LNCAP (cell line): ENCODE measurements at regions not wholly inside any gene's neighbourhood (a gene's known extent, or its start where the extent isn't known, plus 50 kb on each side); places are given as distances from the start of the nearest gene placed in this dataset.

Source experiments
- TF ChIP-seq, protein P1 (sequence below): fragments of 450-650 bp; IDR thresholded peaks from 2 replicates; pipeline ENCODE4 v1.5.1; 2017; ENCODE audit warnings: mild to moderate bottlenecking

DNA sequence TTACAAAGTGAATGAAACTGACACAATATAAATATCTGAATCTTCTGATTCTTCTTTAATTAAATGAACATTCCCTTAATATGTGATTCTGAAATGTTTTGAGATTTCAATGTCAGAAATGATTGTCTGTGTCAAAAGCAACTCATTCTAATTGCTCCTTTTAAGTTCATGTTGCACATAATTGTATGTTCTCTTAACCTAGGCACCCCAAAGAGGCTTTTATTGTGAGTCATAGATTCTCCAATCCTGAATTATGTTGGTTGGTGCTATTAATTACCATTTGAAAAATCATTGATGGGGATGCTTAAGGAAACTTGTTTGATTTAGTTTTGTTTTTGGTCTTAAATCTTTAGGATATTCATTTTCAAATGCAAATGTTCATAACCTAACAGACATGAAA, 829.7 kb upstream of the CITED2 start:
- TF ChIP-seq, protein P1, sequence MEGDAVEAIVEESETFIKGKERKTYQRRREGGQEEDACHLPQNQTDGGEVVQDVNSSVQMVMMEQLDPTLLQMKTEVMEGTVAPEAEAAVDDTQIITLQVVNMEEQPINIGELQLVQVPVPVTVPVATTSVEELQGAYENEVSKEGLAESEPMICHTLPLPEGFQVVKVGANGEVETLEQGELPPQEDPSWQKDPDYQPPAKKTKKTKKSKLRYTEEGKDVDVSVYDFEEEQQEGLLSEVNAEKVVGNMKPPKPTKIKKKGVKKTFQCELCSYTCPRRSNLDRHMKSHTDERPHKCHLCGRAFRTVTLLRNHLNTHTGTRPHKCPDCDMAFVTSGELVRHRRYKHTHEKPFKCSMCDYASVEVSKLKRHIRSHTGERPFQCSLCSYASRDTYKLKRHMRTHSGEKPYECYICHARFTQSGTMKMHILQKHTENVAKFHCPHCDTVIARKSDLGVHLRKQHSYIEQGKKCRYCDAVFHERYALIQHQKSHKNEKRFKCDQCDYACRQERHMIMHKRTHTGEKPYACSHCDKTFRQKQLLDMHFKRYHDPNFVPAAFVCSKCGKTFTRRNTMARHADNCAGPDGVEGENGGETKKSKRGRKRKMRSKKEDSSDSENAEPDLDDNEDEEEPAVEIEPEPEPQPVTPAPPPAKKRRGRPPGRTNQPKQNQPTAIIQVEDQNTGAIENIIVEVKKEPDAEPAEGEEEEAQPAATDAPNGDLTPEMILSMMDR, result no peak

DNA sequence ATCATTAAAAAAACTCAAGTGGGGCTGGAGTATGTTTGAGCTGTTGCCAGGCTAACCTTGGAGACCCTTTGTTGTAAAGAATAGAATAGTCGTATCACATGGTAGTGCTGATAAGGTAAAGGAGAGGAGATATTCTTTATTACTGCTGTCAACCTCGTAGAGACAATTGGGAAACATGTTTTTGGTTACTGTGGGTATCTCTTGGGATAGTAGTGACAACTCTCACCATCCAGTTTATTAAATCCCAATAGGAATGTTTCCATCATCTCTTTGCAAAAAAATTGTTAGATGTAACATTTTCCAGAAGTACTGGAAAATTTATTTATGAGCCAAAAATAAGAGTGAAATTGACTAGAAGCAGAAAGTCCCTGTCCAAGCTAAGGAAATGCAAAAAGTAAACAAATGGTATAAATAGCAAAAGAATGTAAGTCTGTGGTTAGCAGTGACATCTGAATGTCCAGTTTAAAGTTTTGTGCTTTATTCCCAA, 829.3 kb upstream of the CITED2 start:
- TF ChIP-seq, protein P1, result no peak

DNA sequence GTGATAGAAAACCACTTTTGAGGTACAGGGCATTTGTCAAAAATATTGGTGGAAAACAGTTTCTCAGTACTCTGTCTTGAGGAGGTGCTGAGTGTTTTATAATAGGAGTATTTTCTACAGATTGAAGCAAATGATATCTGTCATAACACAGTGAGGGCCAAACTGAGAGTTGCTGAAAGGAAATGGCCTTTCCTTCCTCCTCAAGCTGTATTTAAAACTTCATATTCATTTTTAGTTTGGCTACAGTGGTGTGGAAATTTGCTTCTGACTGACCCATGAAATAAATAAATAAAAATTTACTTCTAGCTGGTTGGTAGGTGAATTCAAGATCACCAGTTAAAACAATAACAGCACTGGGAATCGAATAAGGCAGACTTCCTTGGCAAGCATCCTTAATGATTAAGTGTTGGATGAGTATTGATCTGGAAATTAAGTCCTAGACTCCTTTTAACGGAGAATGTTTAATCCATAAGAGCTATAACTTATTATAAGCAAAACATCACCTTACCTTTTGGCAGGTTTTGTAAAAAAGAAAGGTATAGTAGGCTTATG, 828.6 kb upstream of the CITED2 start:
- TF ChIP-seq, protein P1, result no peak

GRCh38 chr6:140201787-140202458, 827.5 kb upstream of the CITED2 start:
- TF ChIP-seq, protein P1, result no peak

DNA sequence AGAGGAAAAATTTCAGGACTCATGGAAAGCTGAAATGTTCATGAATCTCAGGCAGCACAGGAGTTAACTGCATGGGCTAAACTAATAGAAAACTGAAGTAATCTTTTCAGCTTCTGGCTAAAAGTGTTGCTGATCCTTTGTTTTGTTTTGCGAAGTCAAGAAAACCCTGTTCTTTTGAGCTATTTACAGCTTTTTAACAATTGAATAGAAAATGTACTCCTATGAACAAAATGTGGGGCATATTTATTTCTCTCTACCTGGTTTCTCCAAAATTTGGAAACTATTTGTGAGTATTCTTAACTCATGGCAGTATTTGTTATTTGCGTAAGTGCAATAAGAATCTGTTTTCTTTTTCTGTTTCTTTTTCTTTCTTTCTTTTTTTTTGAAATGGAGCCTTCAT, 818.8 kb upstream of the CITED2 start:
- TF ChIP-seq, protein P1, result no peak

DNA sequence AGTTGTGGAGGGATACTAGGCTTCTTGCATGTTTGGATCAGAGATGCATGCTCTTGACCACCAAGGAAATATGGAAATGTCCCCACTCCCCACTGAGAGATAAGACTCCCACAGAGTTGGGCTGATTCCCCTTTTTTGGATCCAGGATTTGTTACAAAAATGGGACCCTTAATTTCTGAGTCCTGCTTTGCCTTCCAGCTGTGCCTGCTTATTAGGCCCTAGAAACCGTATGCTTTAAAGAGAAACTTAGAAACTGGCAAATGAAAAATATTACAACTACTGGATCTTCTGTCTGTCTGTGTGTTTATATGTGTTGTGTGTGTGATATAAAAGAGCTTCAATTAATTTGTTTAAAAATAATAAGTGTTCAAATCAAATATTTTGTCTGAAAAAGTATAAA, 817.6 kb upstream of the CITED2 start:
- TF ChIP-seq, protein P1, result no peak

- TF ChIP-seq, protein P1, result no peak
Measured at GRCh38 chr6:140185991-140186390, 811.5 kb upstream of the CITED2 start.
